ENCODE measurements at regions not wholly inside any gene's neighbourhood (a gene's known extent, or its start where the extent isn't known, plus 50 kb on each side); places are given as distances from the start of the nearest gene placed in this dataset.

GRCh38 chr11:134879341-134879740, 467.3 kb upstream of the B3GAT1 start (continued):
- TF ChIP-seq, protein P1, sequence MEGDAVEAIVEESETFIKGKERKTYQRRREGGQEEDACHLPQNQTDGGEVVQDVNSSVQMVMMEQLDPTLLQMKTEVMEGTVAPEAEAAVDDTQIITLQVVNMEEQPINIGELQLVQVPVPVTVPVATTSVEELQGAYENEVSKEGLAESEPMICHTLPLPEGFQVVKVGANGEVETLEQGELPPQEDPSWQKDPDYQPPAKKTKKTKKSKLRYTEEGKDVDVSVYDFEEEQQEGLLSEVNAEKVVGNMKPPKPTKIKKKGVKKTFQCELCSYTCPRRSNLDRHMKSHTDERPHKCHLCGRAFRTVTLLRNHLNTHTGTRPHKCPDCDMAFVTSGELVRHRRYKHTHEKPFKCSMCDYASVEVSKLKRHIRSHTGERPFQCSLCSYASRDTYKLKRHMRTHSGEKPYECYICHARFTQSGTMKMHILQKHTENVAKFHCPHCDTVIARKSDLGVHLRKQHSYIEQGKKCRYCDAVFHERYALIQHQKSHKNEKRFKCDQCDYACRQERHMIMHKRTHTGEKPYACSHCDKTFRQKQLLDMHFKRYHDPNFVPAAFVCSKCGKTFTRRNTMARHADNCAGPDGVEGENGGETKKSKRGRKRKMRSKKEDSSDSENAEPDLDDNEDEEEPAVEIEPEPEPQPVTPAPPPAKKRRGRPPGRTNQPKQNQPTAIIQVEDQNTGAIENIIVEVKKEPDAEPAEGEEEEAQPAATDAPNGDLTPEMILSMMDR (IDR thresholded peaks at IDR 0.05; ENCODE audit: control extremely low read depth in 1 of 3, insufficient read depth in 1 of 3, low read depth in 1 of 3, low read length in 3 of 3) = no peak
- TF ChIP-seq PHF8 (conservative IDR thresholded peaks at IDR 0.05; ENCODE audit: low read depth, low read length) = no peak
- TF ChIP-seq JUN (IDR thresholded peaks at IDR 0.05; ENCODE audit: low read depth, low read length) = no peak
- no peak for TF ChIP-seq SIRT6 (IDR thresholded peaks at IDR 0.05; ENCODE audit: low read length)
- TF ChIP-seq CBX8 (IDR thresholded peaks at IDR 0.05; ENCODE audit: borderline replicate concordance, low read depth, low read length) = no peak
- TF ChIP-seq, protein P2, sequence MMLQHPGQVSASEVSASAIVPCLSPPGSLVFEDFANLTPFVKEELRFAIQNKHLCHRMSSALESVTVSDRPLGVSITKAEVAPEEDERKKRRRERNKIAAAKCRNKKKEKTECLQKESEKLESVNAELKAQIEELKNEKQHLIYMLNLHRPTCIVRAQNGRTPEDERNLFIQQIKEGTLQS (IDR thresholded peaks at IDR 0.05; ENCODE audit: insufficient read depth, low read depth, low read length) = no peak
- TF ChIP-seq BCL11A (IDR thresholded peaks at IDR 0.05; ENCODE audit: low read depth in 2 of 2, low read length in 2 of 2) = no peak
- no peak for TF ChIP-seq POU5F1 (IDR thresholded peaks at IDR 0.05; ENCODE audit: low read depth, low read length)
- TF ChIP-seq GTF2F1 (IDR thresholded peaks at IDR 0.05; ENCODE audit: borderline replicate concordance, low read depth, low read length) = no peak
